ENCODE measurements at regions not wholly inside any gene's neighbourhood (a gene's known extent, or its start where the extent isn't known, plus 50 kb on each side); places are given as distances from the start of the nearest gene placed in this dataset.

DNA sequence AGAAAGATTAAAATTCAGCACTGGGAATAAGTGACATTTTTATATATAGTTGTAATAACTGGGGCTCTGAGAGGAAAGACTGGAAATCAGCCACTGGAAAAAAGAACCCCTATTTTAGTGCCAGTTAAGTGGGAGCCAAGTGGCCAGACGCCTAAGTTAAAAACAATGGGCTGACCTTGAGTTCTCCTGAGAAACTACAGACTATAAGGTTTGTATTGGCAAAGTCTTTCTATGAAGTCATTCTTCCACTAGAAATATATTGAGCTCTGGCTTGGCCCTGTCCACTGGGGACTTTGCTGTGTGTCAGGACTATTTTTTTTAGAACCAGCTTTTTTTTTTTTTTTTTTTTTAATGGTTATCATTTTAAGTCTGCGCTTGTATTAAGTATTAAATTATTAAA lies 210.6 kb upstream of the FZD8 start:
- Histone ChIP-seq H3K4me3 (replicated peaks; ENCODE audit: low read depth, low read length) (no peak overlapping the region), H3K36me3 (ENCODE audit: control insufficient read depth, insufficient read depth, low read length) (no peaks in the 10 kb centered on the region), H3K27me3 (replicated peaks; ENCODE audit: control insufficient read depth, insufficient read depth, low read length) (no peaks in the 10 kb centered on the region)
- no peak for DNase-seq (ENCODE audit: extremely low read depth, insufficient read length)
- TF ChIP-seq, protein P1, sequence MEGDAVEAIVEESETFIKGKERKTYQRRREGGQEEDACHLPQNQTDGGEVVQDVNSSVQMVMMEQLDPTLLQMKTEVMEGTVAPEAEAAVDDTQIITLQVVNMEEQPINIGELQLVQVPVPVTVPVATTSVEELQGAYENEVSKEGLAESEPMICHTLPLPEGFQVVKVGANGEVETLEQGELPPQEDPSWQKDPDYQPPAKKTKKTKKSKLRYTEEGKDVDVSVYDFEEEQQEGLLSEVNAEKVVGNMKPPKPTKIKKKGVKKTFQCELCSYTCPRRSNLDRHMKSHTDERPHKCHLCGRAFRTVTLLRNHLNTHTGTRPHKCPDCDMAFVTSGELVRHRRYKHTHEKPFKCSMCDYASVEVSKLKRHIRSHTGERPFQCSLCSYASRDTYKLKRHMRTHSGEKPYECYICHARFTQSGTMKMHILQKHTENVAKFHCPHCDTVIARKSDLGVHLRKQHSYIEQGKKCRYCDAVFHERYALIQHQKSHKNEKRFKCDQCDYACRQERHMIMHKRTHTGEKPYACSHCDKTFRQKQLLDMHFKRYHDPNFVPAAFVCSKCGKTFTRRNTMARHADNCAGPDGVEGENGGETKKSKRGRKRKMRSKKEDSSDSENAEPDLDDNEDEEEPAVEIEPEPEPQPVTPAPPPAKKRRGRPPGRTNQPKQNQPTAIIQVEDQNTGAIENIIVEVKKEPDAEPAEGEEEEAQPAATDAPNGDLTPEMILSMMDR (IDR thresholded peaks at IDR 0.05; ENCODE audit: insufficient read depth, low read length, poor library complexity, severe bottlenecking): no peak

DNA sequence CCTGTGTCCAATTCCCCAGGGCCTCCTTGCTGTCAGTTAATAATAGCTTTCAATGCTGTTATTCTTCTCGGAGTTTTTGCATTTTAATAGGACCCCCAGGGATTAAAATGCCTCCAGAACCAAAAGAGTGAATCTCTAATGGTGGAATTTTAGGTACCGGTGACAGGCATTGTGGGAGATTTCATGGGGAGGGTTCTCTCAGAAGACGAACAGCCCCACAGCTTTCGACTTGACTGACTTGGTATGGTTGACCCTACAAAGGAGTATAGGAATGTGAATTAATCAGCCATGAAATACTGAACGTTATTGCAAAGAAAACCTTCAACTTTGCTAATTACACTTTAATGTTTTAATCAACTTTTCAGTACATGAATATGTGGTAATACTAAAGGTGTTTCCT lies 206.3 kb upstream of the FZD8 start:
- TF ChIP-seq, protein P1 (IDR thresholded peaks at IDR 0.05; ENCODE audit: insufficient read depth, low read length, poor library complexity, severe bottlenecking): no peak
- H3K4me3 ChIP-seq (replicated peaks; ENCODE audit: low read depth, low read length): no peak overlapping the region
- no peaks in the 10 kb centered on the region for H3K36me3 ChIP-seq (ENCODE audit: control insufficient read depth, insufficient read depth, low read length)
- H3K27me3 ChIP-seq (replicated peaks; ENCODE audit: control insufficient read depth, insufficient read depth, low read length): no peaks in the 10 kb centered on the region
- no peak for DNase-seq (ENCODE audit: extremely low read depth, insufficient read length)

DNA sequence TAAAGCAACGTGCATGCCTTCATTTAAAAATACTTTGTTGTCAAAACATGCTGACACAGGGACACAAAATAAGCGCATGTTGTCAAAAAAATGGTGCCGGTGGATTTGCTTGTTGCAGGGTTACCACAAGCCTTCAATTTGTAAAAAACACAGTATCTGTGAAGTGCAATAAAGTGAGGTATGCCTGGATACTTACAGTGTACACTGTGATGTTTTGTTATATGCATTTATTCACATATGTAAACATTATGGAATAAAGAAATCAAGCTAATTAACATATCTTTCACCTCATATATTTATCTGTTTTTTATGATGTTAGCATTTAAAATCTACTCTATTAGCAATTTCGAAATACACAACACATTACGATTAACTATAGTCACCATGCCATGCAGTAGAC lies 202.6 kb upstream of the FZD8 start:
- H3K27me3 ChIP-seq (replicated peaks; ENCODE audit: control insufficient read depth, insufficient read depth, low read length): no peaks in the 10 kb centered on the region
- no peak overlapping the region for H3K4me3 ChIP-seq (replicated peaks; ENCODE audit: low read depth, low read length)
- DNase-seq (ENCODE audit: extremely low read depth, insufficient read length): no peak
- TF ChIP-seq, protein P1 (IDR thresholded peaks at IDR 0.05; ENCODE audit: insufficient read depth, low read length, poor library complexity, severe bottlenecking): no peak
- H3K36me3 ChIP-seq (ENCODE audit: control insufficient read depth, insufficient read depth, low read length): no peaks in the 10 kb centered on the region

DNA sequence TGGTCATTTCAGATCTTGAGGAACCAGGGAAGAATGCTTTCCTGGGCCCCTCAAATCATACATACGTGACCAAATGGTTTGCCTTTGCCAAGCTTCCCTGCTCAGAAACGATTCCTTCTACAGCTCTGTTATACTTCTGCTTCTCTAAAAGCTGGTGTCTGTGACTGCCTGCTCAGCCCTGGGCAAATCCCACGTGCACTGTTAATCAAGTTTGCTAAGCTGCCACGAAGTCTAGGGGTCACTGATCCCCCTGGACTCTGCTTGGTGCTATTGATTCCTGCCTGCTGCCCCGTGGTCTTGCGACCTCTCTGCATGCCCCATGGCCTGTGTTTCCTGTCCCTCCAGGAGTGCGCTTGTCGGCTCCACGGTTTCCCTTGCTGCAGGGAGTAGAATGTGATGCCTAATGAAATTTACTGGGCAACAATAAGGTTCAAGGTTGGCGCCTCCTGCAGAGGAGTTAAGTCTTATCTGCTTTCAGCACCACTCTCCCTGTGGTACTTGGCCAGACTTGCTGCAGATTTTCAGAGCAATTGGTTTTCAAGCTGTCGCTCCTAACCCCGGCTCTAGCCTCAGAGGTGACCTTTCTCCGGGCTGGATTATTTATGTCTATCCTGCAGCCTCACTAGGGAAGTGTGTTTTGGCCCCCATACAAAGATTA lies 201.6 kb upstream of the FZD8 start:
- no peak for DNase-seq (ENCODE audit: extremely low read depth, insufficient read length)
- Histone ChIP-seq H3K36me3 (ENCODE audit: control insufficient read depth, insufficient read depth, low read length) (no peaks in the 10 kb centered on the region), H3K27me3 (replicated peaks; ENCODE audit: control insufficient read depth, insufficient read depth, low read length) (no peaks in the 10 kb centered on the region), H3K4me3 (replicated peaks; ENCODE audit: low read depth, low read length) (no peak overlapping the region)
- TF ChIP-seq, protein P1 (IDR thresholded peaks at IDR 0.05; ENCODE audit: insufficient read depth, low read length, poor library complexity, severe bottlenecking): no peak

DNA sequence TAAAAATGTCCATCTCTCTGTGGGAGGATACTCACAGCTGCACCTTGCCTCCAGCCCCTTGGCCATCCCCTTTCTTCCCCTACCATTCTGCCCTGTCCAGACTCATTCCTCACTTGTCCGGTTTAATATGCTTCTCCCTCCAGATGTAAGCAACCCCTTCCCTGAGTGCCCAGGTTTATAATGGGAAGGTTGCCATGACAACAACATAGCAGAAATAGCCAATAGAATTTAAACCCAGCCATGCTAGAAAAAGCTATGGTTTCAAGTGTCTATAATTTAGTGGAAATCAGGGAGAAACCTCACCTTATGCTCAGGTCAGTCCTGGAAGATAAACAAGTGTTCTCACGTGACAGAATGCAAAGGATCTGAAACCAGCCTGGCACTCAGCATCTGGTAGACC lies 196.0 kb upstream of the FZD8 start:
- H3K4me3 ChIP-seq (replicated peaks; ENCODE audit: low read depth, low read length): no peak overlapping the region
- H3K27me3 ChIP-seq (replicated peaks; ENCODE audit: control insufficient read depth, insufficient read depth, low read length): no peaks in the 10 kb centered on the region
- H3K36me3 ChIP-seq (ENCODE audit: control insufficient read depth, insufficient read depth, low read length): no peaks in the 10 kb centered on the region
- DNase-seq (ENCODE audit: extremely low read depth, insufficient read length): no peak
- TF ChIP-seq, protein P1 (IDR thresholded peaks at IDR 0.05; ENCODE audit: insufficient read depth, low read length, poor library complexity, severe bottlenecking): no peak

DNA sequence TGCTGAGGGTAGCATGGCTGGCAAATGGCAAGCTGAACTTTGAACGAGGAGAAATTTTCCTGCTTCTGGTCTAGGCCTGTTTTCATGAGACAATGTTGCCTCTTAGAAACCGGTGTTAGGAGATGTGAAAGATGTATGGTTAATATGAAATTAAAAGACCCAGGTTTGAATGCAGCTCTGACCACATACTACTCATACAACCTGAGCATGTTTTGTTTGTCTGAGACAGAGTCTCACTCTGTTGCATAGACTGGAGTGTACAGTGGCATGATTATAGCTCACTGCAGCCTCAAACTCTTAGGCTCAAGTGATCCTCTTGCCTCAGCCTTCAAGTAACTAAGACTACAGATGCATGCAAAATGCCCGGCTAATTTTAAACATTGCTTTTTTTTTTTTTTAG lies 193.4 kb upstream of the FZD8 start:
- Histone ChIP-seq H3K36me3 (ENCODE audit: control insufficient read depth, insufficient read depth, low read length) (no peaks in the 10 kb centered on the region), H3K27me3 (replicated peaks; ENCODE audit: control insufficient read depth, insufficient read depth, low read length) (no peaks in the 10 kb centered on the region), H3K4me3 (replicated peaks; ENCODE audit: low read depth, low read length) (no peak overlapping the region)
- TF ChIP-seq, protein P1 (IDR thresholded peaks at IDR 0.05; ENCODE audit: insufficient read depth, low read length, poor library complexity, severe bottlenecking): no peak
- no peak for DNase-seq (ENCODE audit: extremely low read depth, insufficient read length)
